ENCODE measurements at regions not wholly inside any gene's neighbourhood (a gene's known extent, or its start where the extent isn't known, plus 50 kb on each side); places are given as distances from the start of the nearest gene placed in this dataset.

- TF ChIP-seq ZNF274 (IDR thresholded peaks at IDR 0.05; ENCODE audit: low read depth, low read length) (no peak), YY1 (IDR thresholded peaks at IDR 0.05; ENCODE audit: insufficient read depth, insufficient read length) (no peak), SUZ12 (IDR thresholded peaks at IDR 0.05; ENCODE audit: extremely low read depth, insufficient read depth, insufficient read length) (no peak)
Observed at GRCh38 chr1:30174499-30174898, 548.9 kb downstream of the MATN1 start.

Measured in NT2/D1 (cell line).